ENCODE measurements at regions not wholly inside any gene's neighbourhood (a gene's known extent, or its start where the extent isn't known, plus 50 kb on each side); places are given as distances from the start of the nearest gene placed in this dataset.
A peak's percentile ranks its signal among the peaks of the same experiment; 100 is the strongest.

DNA sequence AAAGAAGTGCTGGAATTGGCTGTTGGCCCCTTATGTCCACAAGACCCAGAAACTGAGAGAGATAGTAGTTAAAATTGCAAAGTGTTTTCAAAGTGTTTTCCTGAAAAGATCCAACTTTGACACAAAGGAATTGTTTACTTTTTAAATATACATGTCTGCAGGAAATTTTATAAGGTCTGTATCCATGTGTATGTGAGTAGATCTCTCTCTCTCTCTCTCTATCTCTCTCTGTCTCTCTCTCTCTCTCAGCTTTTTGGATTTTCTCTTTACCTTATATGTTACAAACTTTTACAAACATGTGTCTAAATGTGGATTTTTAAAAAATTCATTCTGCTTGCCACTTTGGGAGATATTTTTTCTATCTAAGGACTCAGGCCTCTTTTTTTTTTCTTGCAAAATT lies 358.6 kb downstream of the SIPA1L2 start:
- H2BK15ac ChIP-seq (ENCODE audit: low read depth, poor library complexity, severe bottlenecking): no peak overlapping the region
- no peak overlapping the region for H3K23ac ChIP-seq (ENCODE audit: low read length in 2 of 2)
- peaks cover 3% of the 10 kb centered on the region for H3K4me1 ChIP-seq (ENCODE audit: control insufficient read depth, insufficient read depth, low read depth, low read length)
- no peak overlapping the region for H3K4me3 ChIP-seq (ENCODE audit: insufficient read depth in 1 of 2, low read depth in 1 of 2, low read length in 2 of 2)
- no peak overlapping the region for H3K14ac ChIP-seq (ENCODE audit: low read length in 2 of 2)
- H4K91ac ChIP-seq (ENCODE audit: low read length): no peak overlapping the region
- peaks cover 0 to 5% of the 10 kb centered on the region in 2 experiments for H3K27me3 ChIP-seq (ENCODE audit: control insufficient read depth in 1 of 2, insufficient read depth in 1 of 2, low read length in 2 of 2)
- H2AFZ ChIP-seq (ENCODE audit: low read depth, low read length): no peak overlapping the region
- no peak overlapping the region for H2BK12ac ChIP-seq (ENCODE audit: low read length in 2 of 2)
- no peaks in the 10 kb centered on the region for H3K9me3 ChIP-seq (ENCODE audit: control insufficient read depth, low read length)
- H3K4ac ChIP-seq (ENCODE audit: low read depth in 1 of 2, low read length in 2 of 2): no peak overlapping the region
- no peak overlapping the region for H3K18ac ChIP-seq (ENCODE audit: low read depth in 1 of 2, low read length in 2 of 2)
- H2AK5ac ChIP-seq (ENCODE audit: low read length, severe bottlenecking): no peak overlapping the region
- no peak overlapping the region for H3K4me2 ChIP-seq (ENCODE audit: low read length, poor library complexity, severe bottlenecking)
- H3K9ac ChIP-seq (ENCODE audit: low read length): no peak overlapping the region
- no peak overlapping the region for H2BK5ac ChIP-seq (ENCODE audit: low read depth, low read length, poor library complexity, severe bottlenecking)
- no peak overlapping the region for H2BK120ac ChIP-seq (ENCODE audit: low read depth, low read length)
- no peaks in the 10 kb centered on the region for H3K36me3 ChIP-seq (ENCODE audit: control insufficient read depth in 1 of 2, insufficient read depth in 2 of 2, low read depth in 1 of 2, low read length in 2 of 2)
- no peak for DNase-seq
- H3K27ac ChIP-seq (ENCODE audit: low read length, poor library complexity, severe bottlenecking): no peak overlapping the region
- H4K8ac ChIP-seq (ENCODE audit: low read length): no peak overlapping the region
- no peaks in the 10 kb centered on the region for H3K79me1 ChIP-seq (replicated peaks; ENCODE audit: low read length, poor library complexity, severe bottlenecking)

GRCh38 chr1:232269988-232270387 lies 359.9 kb downstream of the SIPA1L2 start:
- 95% methylated on average over 2 of the region's 2 CpGs for WGBS
- H2BK12ac ChIP-seq (ENCODE audit: low read length in 2 of 2): no peak overlapping the region
- H2AFZ ChIP-seq (ENCODE audit: low read depth, low read length): no peak overlapping the region
- H3K9me3 ChIP-seq (ENCODE audit: control insufficient read depth, low read length): no peaks in the 10 kb centered on the region
- H3K4ac ChIP-seq (ENCODE audit: low read depth in 1 of 2, low read length in 2 of 2): no peak overlapping the region
- H3K9ac ChIP-seq (ENCODE audit: low read length): no peak overlapping the region
- H3K18ac ChIP-seq (ENCODE audit: low read depth in 1 of 2, low read length in 2 of 2): no peak overlapping the region
- peaks cover 3% of the 10 kb centered on the region for H3K4me1 ChIP-seq (ENCODE audit: control insufficient read depth, insufficient read depth, low read depth, low read length)
- no peak for DNase-seq
- no peak overlapping the region for H2AK5ac ChIP-seq (ENCODE audit: low read length, severe bottlenecking)
- no peak overlapping the region for H3K23ac ChIP-seq (ENCODE audit: low read length in 2 of 2)
- H2BK120ac ChIP-seq (ENCODE audit: low read depth, low read length): no peak overlapping the region
- H3K14ac ChIP-seq (ENCODE audit: low read length in 2 of 2): no peak overlapping the region
- H4K8ac ChIP-seq (ENCODE audit: low read length): no peak overlapping the region
- no peak overlapping the region for H2BK15ac ChIP-seq (ENCODE audit: low read depth, poor library complexity, severe bottlenecking)
- no peak overlapping the region for H4K91ac ChIP-seq (ENCODE audit: low read length)
- no peak overlapping the region for H2BK5ac ChIP-seq (ENCODE audit: low read depth, low read length, poor library complexity, severe bottlenecking)
- peaks cover 0 to 5% of the 10 kb centered on the region in 2 experiments for H3K27me3 ChIP-seq (ENCODE audit: control insufficient read depth in 1 of 2, insufficient read depth in 1 of 2, low read length in 2 of 2)
- H3K79me1 ChIP-seq (replicated peaks; ENCODE audit: low read length, poor library complexity, severe bottlenecking): no peaks in the 10 kb centered on the region
- H3K4me2 ChIP-seq (ENCODE audit: low read length, poor library complexity, severe bottlenecking): no peak overlapping the region
- no peak overlapping the region for H3K4me3 ChIP-seq (ENCODE audit: insufficient read depth in 1 of 2, low read depth in 1 of 2, low read length in 2 of 2)
- no peak overlapping the region for H3K27ac ChIP-seq (ENCODE audit: low read length, poor library complexity, severe bottlenecking)
- no peaks in the 10 kb centered on the region for H3K36me3 ChIP-seq (ENCODE audit: control insufficient read depth in 1 of 2, insufficient read depth in 2 of 2, low read depth in 1 of 2, low read length in 2 of 2)

DNA sequence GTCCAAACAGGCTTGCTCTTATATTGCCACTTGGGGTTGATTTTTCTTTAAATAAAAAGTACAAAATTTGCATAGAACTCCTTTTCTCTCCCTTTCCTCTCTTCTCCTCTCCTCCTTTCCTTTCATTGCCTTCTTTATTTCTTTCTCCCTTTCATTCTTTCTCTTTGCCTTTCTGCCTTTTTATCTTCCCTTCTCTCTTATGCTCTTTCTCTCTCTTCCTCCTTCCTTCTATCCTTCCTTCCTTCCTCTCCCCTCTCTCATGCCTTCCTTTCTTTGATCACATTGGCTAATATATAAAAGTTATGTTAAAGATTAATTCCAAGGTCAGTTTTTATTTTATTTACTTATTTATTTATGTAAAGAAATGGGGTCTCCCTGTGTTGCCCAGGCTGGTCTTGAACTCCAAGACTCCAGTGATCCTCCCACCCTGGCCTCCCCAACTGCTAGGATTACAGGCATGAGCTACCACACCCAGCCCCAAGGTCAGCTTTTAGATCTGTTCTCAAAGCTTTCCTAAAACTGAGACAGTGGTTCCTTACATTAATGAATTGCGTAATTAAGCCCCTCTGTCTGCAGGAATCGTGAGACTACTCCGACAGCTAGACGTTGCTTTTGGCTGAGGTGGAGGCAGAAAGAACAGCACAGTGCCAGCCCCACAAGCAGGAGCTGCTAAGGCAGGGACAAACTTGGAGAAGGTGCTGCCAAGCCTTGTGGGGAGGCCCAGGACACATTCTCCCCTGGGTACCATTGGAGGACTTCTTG lies 361.9 kb downstream of the SIPA1L2 start:
- Histone ChIP-seq H2BK15ac (ENCODE audit: low read depth, poor library complexity, severe bottlenecking) (no peak overlapping the region), H3K9ac (ENCODE audit: low read length) (no peak overlapping the region), H3K4me3 (ENCODE audit: insufficient read depth in 1 of 2, low read depth in 1 of 2, low read length in 2 of 2) (no peak overlapping the region), H2BK12ac (ENCODE audit: low read length in 2 of 2) (peak overlapping the region in 1 of 2 experiments; percentile 69), H3K4me2 (ENCODE audit: low read length, poor library complexity, severe bottlenecking) (no peak overlapping the region), H2BK5ac (ENCODE audit: low read depth, low read length, poor library complexity, severe bottlenecking) (no peak overlapping the region), H3K18ac (ENCODE audit: low read depth in 1 of 2, low read length in 2 of 2) (peak overlapping the region in 1 of 2 experiments; percentile 22), H3K4ac (ENCODE audit: low read depth in 1 of 2, low read length in 2 of 2) (no peak overlapping the region), H3K27ac (ENCODE audit: low read length, poor library complexity, severe bottlenecking) (no peak overlapping the region), H3K14ac (ENCODE audit: low read length in 2 of 2) (peak overlapping the region in 1 of 2 experiments; percentile 0), H3K4me1 (ENCODE audit: control insufficient read depth, insufficient read depth, low read depth, low read length) (peaks cover 3% of the 10 kb centered on the region), H2AFZ (ENCODE audit: low read depth, low read length) (no peak overlapping the region), H3K23ac (ENCODE audit: low read length in 2 of 2) (no peak overlapping the region), H4K8ac (ENCODE audit: low read length) (no peak overlapping the region), H3K27me3 (ENCODE audit: control insufficient read depth in 1 of 2, insufficient read depth in 1 of 2, low read length in 2 of 2) (peaks cover 0 to 5% of the 10 kb centered on the region in 2 experiments), H3K9me3 (ENCODE audit: control insufficient read depth, low read length) (no peaks in the 10 kb centered on the region), H3K79me1 (replicated peaks; ENCODE audit: low read length, poor library complexity, severe bottlenecking) (no peaks in the 10 kb centered on the region), H2AK5ac (ENCODE audit: low read length, severe bottlenecking) (no peak overlapping the region), H2BK120ac (ENCODE audit: low read depth, low read length) (no peak overlapping the region), H3K36me3 (ENCODE audit: control insufficient read depth in 1 of 2, insufficient read depth in 2 of 2, low read depth in 1 of 2, low read length in 2 of 2) (no peaks in the 10 kb centered on the region), H4K91ac (ENCODE audit: low read length) (peak overlapping the region; percentile 70)
- WGBS: 86% methylated on average over 4 of the region's 4 CpGs
- DNase-seq: no peak

DNA sequence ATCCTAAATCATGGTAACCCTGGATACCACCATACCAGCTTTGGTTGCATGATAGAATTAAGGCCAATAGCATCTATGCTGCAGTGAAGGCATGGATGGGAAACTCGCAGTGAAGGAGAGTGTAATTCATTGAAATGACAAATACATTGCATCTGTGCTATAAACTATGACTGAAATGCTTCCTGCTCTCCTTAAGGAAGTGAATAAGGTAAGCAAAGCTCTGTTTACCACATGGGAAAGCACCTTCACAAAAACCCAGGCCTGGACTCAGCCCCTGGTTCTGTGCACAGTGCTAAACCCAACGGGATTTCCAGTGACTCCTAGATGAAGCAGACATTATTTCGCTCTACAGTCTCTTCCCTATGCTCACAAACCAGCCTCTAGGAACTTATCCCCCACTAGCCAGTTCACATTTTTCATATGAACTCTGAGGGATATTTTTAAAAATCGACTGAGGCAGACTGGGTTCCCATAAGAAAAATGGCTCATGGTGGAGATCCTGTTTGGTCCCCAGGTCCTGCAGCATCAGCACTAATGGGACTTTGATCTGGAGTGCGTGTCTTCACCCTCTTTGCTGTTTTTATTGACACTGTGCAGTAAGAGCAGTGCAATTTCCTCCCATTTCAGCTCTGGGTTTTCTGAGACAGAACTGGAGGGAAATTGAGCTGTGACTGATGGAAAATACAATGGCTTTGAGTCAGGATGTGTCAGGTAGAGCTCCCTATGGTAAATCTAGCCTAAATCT lies 362.7 kb downstream of the SIPA1L2 start:
- H2BK5ac ChIP-seq (ENCODE audit: low read depth, low read length, poor library complexity, severe bottlenecking): no peak overlapping the region
- no peak overlapping the region for H4K8ac ChIP-seq (ENCODE audit: low read length)
- H3K27me3 ChIP-seq (ENCODE audit: control insufficient read depth in 1 of 2, insufficient read depth in 1 of 2, low read length in 2 of 2): peaks cover 0 to 5% of the 10 kb centered on the region in 2 experiments
- no peak overlapping the region for H2AFZ ChIP-seq (ENCODE audit: low read depth, low read length)
- 56% methylated on average over 5 of the region's 5 CpGs for WGBS
- no peak overlapping the region for H3K14ac ChIP-seq (ENCODE audit: low read length in 2 of 2)
- no peak overlapping the region for H2BK15ac ChIP-seq (ENCODE audit: low read depth, poor library complexity, severe bottlenecking)
- H3K79me1 ChIP-seq (replicated peaks; ENCODE audit: low read length, poor library complexity, severe bottlenecking): no peaks in the 10 kb centered on the region
- H3K27ac ChIP-seq (ENCODE audit: low read length, poor library complexity, severe bottlenecking): no peak overlapping the region
- H3K23ac ChIP-seq (ENCODE audit: low read length in 2 of 2): no peak overlapping the region
- no peak overlapping the region for H3K9ac ChIP-seq (ENCODE audit: low read length)
- peaks cover 3% of the 10 kb centered on the region for H3K4me1 ChIP-seq (ENCODE audit: control insufficient read depth, insufficient read depth, low read depth, low read length)
- H2BK12ac ChIP-seq (ENCODE audit: low read length in 2 of 2): no peak overlapping the region
- H3K18ac ChIP-seq (ENCODE audit: low read depth in 1 of 2, low read length in 2 of 2): no peak overlapping the region
- no peak for DNase-seq
- H2BK120ac ChIP-seq (ENCODE audit: low read depth, low read length): no peak overlapping the region
- no peak overlapping the region for H3K4me2 ChIP-seq (ENCODE audit: low read length, poor library complexity, severe bottlenecking)
- H3K36me3 ChIP-seq (ENCODE audit: control insufficient read depth in 1 of 2, insufficient read depth in 2 of 2, low read depth in 1 of 2, low read length in 2 of 2): no peaks in the 10 kb centered on the region
- H4K91ac ChIP-seq (ENCODE audit: low read length): no peak overlapping the region
- H3K9me3 ChIP-seq (ENCODE audit: control insufficient read depth, low read length): no peaks in the 10 kb centered on the region
- no peak overlapping the region for H3K4ac ChIP-seq (ENCODE audit: low read depth in 1 of 2, low read length in 2 of 2)
- no peak overlapping the region for H2AK5ac ChIP-seq (ENCODE audit: low read length, severe bottlenecking)
- no peak overlapping the region for H3K4me3 ChIP-seq (ENCODE audit: insufficient read depth in 1 of 2, low read depth in 1 of 2, low read length in 2 of 2)

Measured in mesenchymal stem cell (in vitro differentiated cells and primary cell).